ENCODE measurements at regions not wholly inside any gene's neighbourhood (a gene's known extent, or its start where the extent isn't known, plus 50 kb on each side); places are given as distances from the start of the nearest gene placed in this dataset.
"Not testable (repeated sequence)": the region's sequence is repeated elsewhere in the genome, so short reads cannot be mapped to it uniquely, and the experiment has no call there.

- DNase-seq: not testable (repeated sequence)
Observed at GRCh38 chr9:135195975-135196374, 108.5 kb downstream of the OLFM1 start.

GRCh38 chr9:135196474-135196873 is 109.0 kb downstream of the OLFM1 start:
- DNase-seq: no peak

- no peak for DNase-seq
Observed at GRCh38 chr9:135198144-135198543, 110.7 kb downstream of the OLFM1 start.

- DNase-seq: peak in 2 of 58 donors; percentile 14 to 16
Observed at GRCh38 chr9:135198586-135199285, 111.3 kb downstream of the OLFM1 start.

- no peak for DNase-seq
Observed at GRCh38 chr9:135199489-135199888, 112.0 kb downstream of the OLFM1 start.

- DNase-seq: no peak
Observed at GRCh38 chr9:135201711-135202110, 114.2 kb downstream of the OLFM1 start.

- DNase-seq: no peak
Observed at GRCh38 chr9:135204177-135204576, 116.7 kb downstream of the OLFM1 start.

- no peak for DNase-seq
Observed at GRCh38 chr9:135209136-135209535, 121.7 kb downstream of the OLFM1 start.

GRCh38 chr9:135209852-135210251 is 122.4 kb downstream of the OLFM1 start:
- DNase-seq: no peak

GRCh38 chr9:135210676-135211523 is 123.4 kb downstream of the OLFM1 start:
- DNase-seq: no peak

GRCh38 chr9:135211524-135211890 is 124.0 kb downstream of the OLFM1 start:
- no peak for DNase-seq

GRCh38 chr9:135212961-135213360 is 125.5 kb downstream of the OLFM1 start:
- DNase-seq: no peak

- no peak for DNase-seq
Observed at GRCh38 chr9:135213566-135213965, 126.1 kb downstream of the OLFM1 start.

GRCh38 chr9:135214054-135214640 is 126.7 kb downstream of the OLFM1 start:
- peak in 1 of 58 donors; percentile 7 for DNase-seq

- DNase-seq: no peak
Observed at GRCh38 chr9:135214706-135215105, 127.2 kb downstream of the OLFM1 start.

- peak in 3 of 58 donors; percentile 10 to 17 (median 16) for DNase-seq
Observed at GRCh38 chr9:135215571-135216161, 128.2 kb downstream of the OLFM1 start.

- no peak for DNase-seq
Observed at GRCh38 chr9:135216236-135216635, 128.8 kb downstream of the OLFM1 start.

- peak in 14 of 58 donors; percentile 10 to 67 (median 42) for DNase-seq
Observed at GRCh38 chr9:135216791-135217441, 129.4 kb downstream of the OLFM1 start.

- DNase-seq: no peak
Observed at GRCh38 chr9:135217836-135218235, 130.4 kb downstream of the OLFM1 start.

GRCh38 chr9:135218331-135219225 is 131.1 kb downstream of the OLFM1 start:
- DNase-seq: no peak
